HTR-8/SVneo (cell line): ENCODE measurements at regions not wholly inside any gene's neighbourhood (a gene's known extent, or its start where the extent isn't known, plus 50 kb on each side); places are given as distances from the start of the nearest gene placed in this dataset.
"Not testable (repeated sequence)": the region's sequence is repeated elsewhere in the genome, so short reads cannot be mapped to it uniquely, and the experiment has no call there.

Experiments used
- DNase-seq: peaks from one replicate; pipeline ENCODE4 v3.0.0; 2011; ENCODE audit warnings: low spot score, mixed read lengths; ENCODE audit not compliant: insufficient read length
- FAIRE-seq: peaks from 2 replicates; lab custom pipeline; 2011; peaks lifted over from hg19 to GRCh38; lab: Jason Lieb, UNC

GRCh38 chr10:3954615-3955014 lies 169.6 kb upstream of the KLF6 start:
- DNase-seq (no peak), FAIRE-seq (no peak)

- DNase-seq, FAIRE-seq: not testable (repeated sequence)
These were observed 169.0 kb upstream of the KLF6 start for GRCh38 chr10:3954007-3954406.

- DNase-seq (no peak), FAIRE-seq (no peak)
These were observed 167.0 kb upstream of the KLF6 start for GRCh38 chr10:3951993-3952392.

GRCh38 chr10:3950676-3951275 lies 165.8 kb upstream of the KLF6 start:
- no peak for FAIRE-seq

GRCh38 chr10:3949711-3950110 lies 164.7 kb upstream of the KLF6 start:
- FAIRE-seq: no peak

More at GRCh38 chr10:3950676-3951275, 165.8 kb upstream of the KLF6 start:
- DNase-seq: no peak

GRCh38 chr10:3948843-3949242 lies 163.8 kb upstream of the KLF6 start:
- FAIRE-seq (no peak), DNase-seq (no peak)

More at GRCh38 chr10:3949711-3950110, 164.7 kb upstream of the KLF6 start:
- no peak for DNase-seq

- no peak for DNase-seq
- FAIRE-seq: no peak
These were observed 161.5 kb upstream of the KLF6 start for GRCh38 chr10:3946234-3947229.

- no peak for FAIRE-seq
- DNase-seq: no peak
These were observed 160.0 kb upstream of the KLF6 start for GRCh38 chr10:3945026-3945425.

- DNase-seq: no peak
- no peak for FAIRE-seq
These were observed 159.6 kb upstream of the KLF6 start for GRCh38 chr10:3944591-3944990.

- FAIRE-seq (no peak), DNase-seq (no peak)
These were observed 158.8 kb upstream of the KLF6 start for GRCh38 chr10:3943695-3944257.

- no peak for DNase-seq
- FAIRE-seq: no peak
These were observed 158.0 kb upstream of the KLF6 start for GRCh38 chr10:3942937-3943489.

- FAIRE-seq (no peak), DNase-seq (no peak)
These were observed 156.7 kb upstream of the KLF6 start for GRCh38 chr10:3941676-3942075.

- FAIRE-seq (no peak), DNase-seq (no peak)
These were observed 151.5 kb upstream of the KLF6 start for GRCh38 chr10:3936422-3937040.

- DNase-seq (no peak), FAIRE-seq (no peak)
These were observed 150.9 kb upstream of the KLF6 start for GRCh38 chr10:3935933-3936359.

- FAIRE-seq (no peak), DNase-seq (no peak)
These were observed 150.1 kb upstream of the KLF6 start for GRCh38 chr10:3935141-3935540.

- no peak for FAIRE-seq
These were observed 148.7 kb upstream of the KLF6 start for GRCh38 chr10:3933733-3934132.

GRCh38 chr10:3932597-3933375 lies 147.8 kb upstream of the KLF6 start:
- no peak for FAIRE-seq
- no peak for DNase-seq

More at GRCh38 chr10:3933733-3934132, 148.7 kb upstream of the KLF6 start:
- DNase-seq: no peak

- no peak for FAIRE-seq
- DNase-seq: no peak
These were observed 146.9 kb upstream of the KLF6 start for GRCh38 chr10:3931901-3932300.

- no peak for DNase-seq
- no peak for FAIRE-seq
These were observed 146.2 kb upstream of the KLF6 start for GRCh38 chr10:3931224-3931623.
